SKM-1 (cell line): ENCODE measurements at regions not wholly inside any gene's neighbourhood (a gene's known extent, or its start where the extent isn't known, plus 50 kb on each side); places are given as distances from the start of the nearest gene placed in this dataset.
"Not testable (repeated sequence)": the region's sequence is repeated elsewhere in the genome, so short reads cannot be mapped to it uniquely, and the experiment has no call there.

Experiments used
- DNase-seq: peaks from one replicate; lab custom pipeline; 2025; ENCODE audit not compliant: unreplicated experiment; lab: John Stamatoyannopoulos, UW

GRCh38 chr10:85293483-85293882 is 965.1 kb downstream of the CCSER2 start:
- DNase-seq = no peak

- DNase-seq = no peak
These were observed 983.4 kb downstream of the CCSER2 start for GRCh38 chr10:85311613-85312337.

GRCh38 chr10:85315657-85316056 is 987.3 kb downstream of the CCSER2 start:
- no peak for DNase-seq

- no peak for DNase-seq
These were observed 987.9 kb downstream of the CCSER2 start for GRCh38 chr10:85316276-85316675.

GRCh38 chr10:85317827-85318226 is 989.4 kb downstream of the CCSER2 start:
- DNase-seq = peak; percentile 38

GRCh38 chr10:85318809-85319807 is 990.7 kb downstream of the CCSER2 start:
- no peak for DNase-seq

GRCh38 chr10:85319826-85320225 is 991.4 kb downstream of the CCSER2 start:
- DNase-seq = no peak

- DNase-seq = no peak
These were observed 1005.2 kb downstream of the CCSER2 start for GRCh38 chr10:85333594-85333993.

- no peak for DNase-seq
These were observed 1004.2 kb downstream of the GRID1 start for GRCh38 chr10:85362401-85362800.

- no peak for DNase-seq
These were observed 989.4 kb downstream of the GRID1 start for GRCh38 chr10:85377029-85377806.

GRCh38 chr10:85379338-85379737 is 987.3 kb downstream of the GRID1 start:
- no peak for DNase-seq

- DNase-seq = no peak
These were observed 965.5 kb downstream of the GRID1 start for GRCh38 chr10:85400981-85401695.

- no peak for DNase-seq
These were observed 964.1 kb downstream of the GRID1 start for GRCh38 chr10:85402541-85402940.

- DNase-seq = no peak
These were observed 959.5 kb downstream of the GRID1 start for GRCh38 chr10:85407088-85407487.

- no peak for DNase-seq
These were observed 958.2 kb downstream of the GRID1 start for GRCh38 chr10:85408388-85408787.

GRCh38 chr10:85410586-85410985 is 956.0 kb downstream of the GRID1 start:
- not testable (repeated sequence) for DNase-seq

- no peak for DNase-seq
These were observed 953.0 kb downstream of the GRID1 start for GRCh38 chr10:85413570-85413969.

GRCh38 chr10:85420501-85421191 is 945.9 kb downstream of the GRID1 start:
- no peak for DNase-seq

GRCh38 chr10:85421421-85421820 is 945.2 kb downstream of the GRID1 start:
- DNase-seq = no peak

GRCh38 chr10:85429126-85429525 is 937.5 kb downstream of the GRID1 start:
- no peak for DNase-seq
